HAP-1 (cell line): ENCODE measurements at regions not wholly inside any gene's neighbourhood (a gene's known extent, or its start where the extent isn't known, plus 50 kb on each side); places are given as distances from the start of the nearest gene placed in this dataset.

Experiments
- DNase-seq, 2 experiments: peaks; one replicate each; pipeline ENCODE4 v3.0.0-alpha.2; 2016 to 2020; ENCODE audit warnings: low spot score in 2 of 2
- H3K27me3 ChIP-seq: fragments of 250-450 bp; sonication (Bioruptor Pico); 2 replicates; pipeline ENCODE4 v1.5.1; 2020; ENCODE audit warnings: low read depth, mild to moderate bottlenecking, moderate library complexity
- H3K36me3 ChIP-seq: fragments of 250-450 bp; sonication (Bioruptor Pico); replicated peaks from 2 replicates; pipeline ENCODE4 v1.5.1; 2020; ENCODE audit warnings: mild to moderate bottlenecking
- H3K4me1 ChIP-seq: fragments of 250-450 bp; sonication (Bioruptor Pico); 2 replicates; pipeline ENCODE4 v1.5.1; 2020; ENCODE audit warnings: mild to moderate bottlenecking
- H3K4me3 ChIP-seq: fragments of 250-450 bp; sonication (Bioruptor Pico); 2 replicates; pipeline ENCODE4 v1.5.1; 2020; ENCODE audit warnings: mild to moderate bottlenecking, moderate library complexity
- H3K9me3 ChIP-seq: fragments of 250-450 bp; sonication (Bioruptor Pico); 2 replicates; pipeline ENCODE4 v1.5.1; 2020; ENCODE audit warnings: mild to moderate bottlenecking, moderate library complexity
- in situ Hi-C: fragments of 300-500 bp; cut with MboI; formaldehyde crosslinking; loops from 3 replicates; pipeline ENCODE4 v1.14.3; 2020; ENCODE audit warnings: low sequenced_read_pairs, inconsistent platforms, mixed read lengths

- no peaks in the 10 kb centered on the region for H3K27me3 ChIP-seq
- H3K4me1 ChIP-seq: peaks cover 4% of the 10 kb centered on the region
- no peak for DNase-seq
- in situ Hi-C loops: no loop called here
- no peaks in the 10 kb centered on the region for H3K9me3 ChIP-seq
- H3K36me3 ChIP-seq: no peaks in the 10 kb centered on the region
- no peak overlapping the region for H3K4me3 ChIP-seq
These were observed 219.1 kb upstream of the IRX3 start for GRCh38 chr16:54505549-54506213.

- Histone ChIP-seq H3K36me3 (no peaks in the 10 kb centered on the region), H3K9me3 (no peaks in the 10 kb centered on the region)
- in situ Hi-C loops: no loop called here
These were observed 217.8 kb upstream of the IRX3 start for GRCh38 chr16:54504372-54504771.

GRCh38 chr16:54503856-54504219 lies 217.3 kb upstream of the IRX3 start:
- Histone ChIP-seq H3K4me3 (no peak overlapping the region), H3K4me1 (peaks cover 4% of the 10 kb centered on the region), H3K27me3 (no peaks in the 10 kb centered on the region), H3K36me3 (no peaks in the 10 kb centered on the region), H3K9me3 (no peaks in the 10 kb centered on the region)
- no peak for DNase-seq
- in situ Hi-C loops: no loop called here

More at GRCh38 chr16:54504372-54504771, 217.8 kb upstream of the IRX3 start:
- Histone ChIP-seq H3K4me3 (no peak overlapping the region), H3K27me3 (no peaks in the 10 kb centered on the region), H3K4me1 (peaks cover 4% of the 10 kb centered on the region)
- DNase-seq: no peak

GRCh38 chr16:54503011-54503855 lies 216.6 kb upstream of the IRX3 start:
- in situ Hi-C loops: no loop called here
- H3K27me3 ChIP-seq: no peaks in the 10 kb centered on the region
- no peak for DNase-seq
- H3K4me1 ChIP-seq: peaks cover 4% of the 10 kb centered on the region
- H3K4me3 ChIP-seq: no peak overlapping the region
- no peaks in the 10 kb centered on the region for H3K9me3 ChIP-seq
- no peaks in the 10 kb centered on the region for H3K36me3 ChIP-seq

- in situ Hi-C loops: no loop called here
- Histone ChIP-seq H3K27me3 (no peaks in the 10 kb centered on the region), H3K36me3 (no peaks in the 10 kb centered on the region), H3K4me1 (no peaks in the 10 kb centered on the region; the same call in 1 of the 2 replicates), H3K9me3 (no peaks in the 10 kb centered on the region), H3K4me3 (no peak overlapping the region)
- DNase-seq: no peak
These were observed 215.2 kb upstream of the IRX3 start for GRCh38 chr16:54501797-54502196.

GRCh38 chr16:54493594-54493993 lies 207.0 kb upstream of the IRX3 start:
- Histone ChIP-seq H3K36me3 (no peaks in the 10 kb centered on the region), H3K9me3 (no peaks in the 10 kb centered on the region), H3K4me3 (no peak overlapping the region), H3K27me3 (no peaks in the 10 kb centered on the region), H3K4me1 (no peaks in the 10 kb centered on the region)
- DNase-seq: no peak
- in situ Hi-C loops: no loop called here

- in situ Hi-C loops: no loop called here
- Histone ChIP-seq H3K4me1 (no peaks in the 10 kb centered on the region), H3K4me3 (no peak overlapping the region), H3K27me3 (no peaks in the 10 kb centered on the region), H3K36me3 (no peaks in the 10 kb centered on the region), H3K9me3 (no peaks in the 10 kb centered on the region)
- DNase-seq: no peak
These were observed 206.5 kb upstream of the IRX3 start for GRCh38 chr16:54493061-54493460.

GRCh38 chr16:54490112-54490488 lies 203.5 kb upstream of the IRX3 start:
- H3K9me3 ChIP-seq: no peaks in the 10 kb centered on the region
- H3K27me3 ChIP-seq: no peaks in the 10 kb centered on the region
- no peak overlapping the region for H3K4me3 ChIP-seq
- no peak for DNase-seq
- H3K4me1 ChIP-seq: no peaks in the 10 kb centered on the region
- in situ Hi-C loops: no loop called here
- no peaks in the 10 kb centered on the region for H3K36me3 ChIP-seq

- in situ Hi-C loops: no loop called here
- H3K27me3 ChIP-seq: no peaks in the 10 kb centered on the region
- H3K36me3 ChIP-seq: no peaks in the 10 kb centered on the region
- no peak overlapping the region for H3K4me3 ChIP-seq
- no peaks in the 10 kb centered on the region for H3K4me1 ChIP-seq
- DNase-seq: no peak
- H3K9me3 ChIP-seq: no peaks in the 10 kb centered on the region
These were observed 202.9 kb upstream of the IRX3 start for GRCh38 chr16:54489225-54490111.

GRCh38 chr16:54488729-54489128 lies 202.1 kb upstream of the IRX3 start:
- H3K36me3 ChIP-seq: no peaks in the 10 kb centered on the region
- in situ Hi-C loops: no loop called here
- H3K4me3 ChIP-seq: no peak overlapping the region
- H3K4me1 ChIP-seq: no peaks in the 10 kb centered on the region
- H3K9me3 ChIP-seq: no peaks in the 10 kb centered on the region
- H3K27me3 ChIP-seq: no peaks in the 10 kb centered on the region
- DNase-seq: no peak

GRCh38 chr16:54487933-54488332 lies 201.3 kb upstream of the IRX3 start:
- H3K4me3 ChIP-seq: no peak overlapping the region
- H3K36me3 ChIP-seq: no peaks in the 10 kb centered on the region
- no peaks in the 10 kb centered on the region for H3K27me3 ChIP-seq
- DNase-seq: no peak
- in situ Hi-C loops: no loop called here
- no peaks in the 10 kb centered on the region for H3K4me1 ChIP-seq
- H3K9me3 ChIP-seq: no peaks in the 10 kb centered on the region

- H3K4me3 ChIP-seq: no peak overlapping the region
- no peaks in the 10 kb centered on the region for H3K36me3 ChIP-seq
- in situ Hi-C loops: no loop called here
- no peaks in the 10 kb centered on the region for H3K27me3 ChIP-seq
- DNase-seq: no peak
- H3K4me1 ChIP-seq: no peaks in the 10 kb centered on the region
- H3K9me3 ChIP-seq: no peaks in the 10 kb centered on the region
These were observed 198.1 kb upstream of the IRX3 start for GRCh38 chr16:54484700-54485099.

GRCh38 chr16:54482892-54483574 lies 196.4 kb upstream of the IRX3 start:
- Histone ChIP-seq H3K4me1 (no peaks in the 10 kb centered on the region), H3K9me3 (no peaks in the 10 kb centered on the region), H3K27me3 (no peaks in the 10 kb centered on the region), H3K36me3 (no peaks in the 10 kb centered on the region), H3K4me3 (no peak overlapping the region)
- in situ Hi-C loops: no loop called here
- no peak for DNase-seq
